Right atrium auricular region (tissue), 2 donors: ENCODE measurements at regions not wholly inside any gene's neighbourhood (a gene's known extent, or its start where the extent isn't known, plus 50 kb on each side); places are given as distances from the start of the nearest gene placed in this dataset.

Experiments
- DNase-seq: peaks from one replicate; pipeline ENCODE4 v3.0.0-alpha.2; 2019; ENCODE audit warnings: low spot score
- H3K27ac ChIP-seq, 2 donors: fragments of 200-600 bp; sonication (generic); 1 replicate in 1 of 2; 2 replicates in 1 of 2; pipeline ENCODE4 v1.5.1; 2016 to 2019
- H3K27me3 ChIP-seq, 2 donors: fragments of 200-600 bp; sonication (generic); one replicate each; pipeline versions ENCODE4 v1.5.1 to v1.6.0; 2017 to 2019
- H3K36me3 ChIP-seq: fragments of 200-600 bp; sonication (generic); one replicate; pipeline ENCODE4 v1.5.1; 2016
- H3K4me1 ChIP-seq, 2 donors: fragments of 200-600 bp; sonication (generic); one replicate each; pipeline versions ENCODE4 v1.5.1 to v1.6.0; 2017 to 2019
- H3K4me3 ChIP-seq, 2 donors: fragments of 200-600 bp; sonication (generic); 1 replicate in 1 of 2; 2 replicates in 1 of 2; pipeline ENCODE4 v1.5.1; 2017 to 2019; ENCODE audit warnings: mild to moderate bottlenecking in 1 of 2, moderate library complexity in 1 of 2
- H3K9me3 ChIP-seq, 2 donors: fragments of 200-600 bp; sonication (generic); one replicate each; pipeline ENCODE4 v1.5.1; 2019
- TF ChIP-seq, protein P1 (sequence below), 2 donors: fragments of 200-600 bp; sonication (generic); IDR thresholded peaks; one replicate each; pipeline ENCODE4 v1.5.1; 2019; ENCODE audit warnings: antibody characterized with exemption in 2 of 2

DNA sequence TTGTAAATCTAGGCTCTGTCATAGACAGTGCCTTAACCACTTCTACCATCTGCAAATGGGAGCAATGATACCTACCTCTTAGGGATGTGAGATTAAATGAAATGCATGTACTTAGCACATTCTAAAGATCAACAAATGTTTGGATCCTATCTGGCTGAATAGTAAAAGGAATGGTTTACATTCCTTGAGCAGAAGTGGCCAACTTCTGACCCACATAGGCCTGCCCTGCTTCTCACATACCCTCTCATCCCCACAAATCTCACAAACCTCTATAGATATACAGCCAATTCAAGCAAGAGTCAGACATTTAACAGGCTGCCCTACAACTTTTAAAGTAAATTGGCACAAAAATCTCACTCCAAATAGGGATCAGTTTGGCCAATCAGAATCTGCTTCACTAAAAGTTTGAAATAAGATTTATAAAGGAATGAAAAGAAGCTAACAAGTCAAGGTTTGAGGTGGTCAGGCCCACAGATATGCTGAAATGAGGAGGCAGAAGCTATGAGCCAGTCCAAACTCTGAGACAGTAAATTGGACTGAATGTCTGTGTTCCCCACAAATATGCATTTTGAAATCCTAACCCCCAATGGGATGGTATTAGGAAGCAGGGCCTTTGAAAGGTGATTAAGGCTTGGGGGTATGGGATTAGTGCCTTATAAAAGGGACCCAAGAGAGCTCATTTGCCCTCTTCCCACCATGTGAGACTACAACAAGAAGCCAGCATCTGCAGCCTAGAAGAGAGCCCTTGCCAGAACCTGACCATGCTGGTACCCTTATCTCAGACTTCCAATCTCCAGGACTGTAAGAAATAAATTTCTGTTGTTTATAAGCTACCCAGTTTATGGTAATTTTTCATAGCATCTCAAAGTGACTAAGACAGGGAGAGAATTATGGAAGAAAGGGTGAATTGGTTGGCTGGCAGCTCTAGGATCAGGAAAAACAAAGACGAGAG lies 227.8 kb upstream of the RBMS1 start:
- H3K27me3 ChIP-seq: no peaks in the 10 kb centered on the region
- H3K4me1 ChIP-seq: no peaks in the 10 kb centered on the region
- no peaks in the 10 kb centered on the region for H3K36me3 ChIP-seq
- no peak for DNase-seq
- TF ChIP-seq, protein P1, sequence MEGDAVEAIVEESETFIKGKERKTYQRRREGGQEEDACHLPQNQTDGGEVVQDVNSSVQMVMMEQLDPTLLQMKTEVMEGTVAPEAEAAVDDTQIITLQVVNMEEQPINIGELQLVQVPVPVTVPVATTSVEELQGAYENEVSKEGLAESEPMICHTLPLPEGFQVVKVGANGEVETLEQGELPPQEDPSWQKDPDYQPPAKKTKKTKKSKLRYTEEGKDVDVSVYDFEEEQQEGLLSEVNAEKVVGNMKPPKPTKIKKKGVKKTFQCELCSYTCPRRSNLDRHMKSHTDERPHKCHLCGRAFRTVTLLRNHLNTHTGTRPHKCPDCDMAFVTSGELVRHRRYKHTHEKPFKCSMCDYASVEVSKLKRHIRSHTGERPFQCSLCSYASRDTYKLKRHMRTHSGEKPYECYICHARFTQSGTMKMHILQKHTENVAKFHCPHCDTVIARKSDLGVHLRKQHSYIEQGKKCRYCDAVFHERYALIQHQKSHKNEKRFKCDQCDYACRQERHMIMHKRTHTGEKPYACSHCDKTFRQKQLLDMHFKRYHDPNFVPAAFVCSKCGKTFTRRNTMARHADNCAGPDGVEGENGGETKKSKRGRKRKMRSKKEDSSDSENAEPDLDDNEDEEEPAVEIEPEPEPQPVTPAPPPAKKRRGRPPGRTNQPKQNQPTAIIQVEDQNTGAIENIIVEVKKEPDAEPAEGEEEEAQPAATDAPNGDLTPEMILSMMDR (IDR thresholded peaks at IDR 0.05): no peak
- no peak overlapping the region for H3K27ac ChIP-seq
- H3K4me3 ChIP-seq: no peak overlapping the region
- peaks cover 0 to 6% of the 10 kb centered on the region in 2 donors for H3K9me3 ChIP-seq

- H3K36me3 ChIP-seq: no peaks in the 10 kb centered on the region
- H3K4me1 ChIP-seq: no peaks in the 10 kb centered on the region
- H3K27me3 ChIP-seq: no peaks in the 10 kb centered on the region
- peaks cover 0 to 6% of the 10 kb centered on the region in 2 donors for H3K9me3 ChIP-seq
- no peak overlapping the region for H3K27ac ChIP-seq
- DNase-seq: no peak
- H3K4me3 ChIP-seq: no peak overlapping the region
- TF ChIP-seq, protein P1 (IDR thresholded peaks at IDR 0.05): no peak
Measured at GRCh38 chr2:160726046-160726445, 232.4 kb upstream of the RBMS1 start.

DNA sequence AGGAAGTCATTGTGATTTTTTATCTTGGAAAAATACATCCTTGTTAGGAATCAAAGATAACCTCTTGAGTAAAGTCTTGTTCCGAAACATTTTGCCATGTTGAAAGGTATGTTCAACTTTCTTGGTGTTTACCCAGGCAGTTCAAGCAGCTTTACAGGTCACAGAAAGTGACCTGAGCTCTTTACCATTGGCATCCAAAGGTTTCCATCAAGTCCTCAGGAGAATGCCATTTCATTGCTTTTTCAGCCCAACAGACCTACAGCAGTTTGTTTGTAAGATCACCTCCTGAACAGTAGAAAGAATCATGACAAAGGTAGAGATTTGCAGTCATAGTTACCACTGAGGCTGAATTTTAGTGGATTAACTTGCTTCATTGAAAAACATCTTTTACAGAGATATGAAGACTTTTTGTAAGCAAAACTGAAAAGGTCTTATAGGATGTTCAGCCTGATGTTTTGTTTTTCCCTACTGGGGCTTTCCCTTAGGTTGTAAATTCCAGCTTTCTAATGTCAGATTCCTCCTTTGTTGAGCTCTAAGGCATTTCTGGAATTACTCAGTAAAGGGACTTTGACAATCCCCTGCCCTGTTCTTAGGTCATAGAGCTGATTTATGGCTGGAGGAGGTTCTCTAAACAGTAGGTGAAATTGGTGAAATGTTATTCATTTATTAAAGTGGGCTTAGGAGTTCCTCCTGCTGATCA lies 236.8 kb upstream of the RBMS1 start:
- TF ChIP-seq, protein P1 (IDR thresholded peaks at IDR 0.05): no peak
- Histone ChIP-seq H3K36me3 (no peaks in the 10 kb centered on the region), H3K9me3 (no peaks in the 10 kb centered on the region), H3K4me3 (no peak overlapping the region), H3K27ac (no peak overlapping the region), H3K27me3 (no peaks in the 10 kb centered on the region), H3K4me1 (no peaks in the 10 kb centered on the region)
- DNase-seq: no peak

- no peaks in the 10 kb centered on the region for H3K27me3 ChIP-seq
- H3K4me3 ChIP-seq: no peak overlapping the region
- H3K9me3 ChIP-seq: no peaks in the 10 kb centered on the region
- no peak for DNase-seq
- TF ChIP-seq, protein P1 (IDR thresholded peaks at IDR 0.05): no peak
- H3K4me1 ChIP-seq: no peaks in the 10 kb centered on the region
- no peaks in the 10 kb centered on the region for H3K36me3 ChIP-seq
- no peak overlapping the region for H3K27ac ChIP-seq
Measured at GRCh38 chr2:160731415-160731814, 237.8 kb upstream of the RBMS1 start.

- H3K4me1 ChIP-seq: no peaks in the 10 kb centered on the region
Measured at GRCh38 chr2:160731856-160732255, 238.2 kb upstream of the RBMS1 start.

More at GRCh38 chr2:160731856-160732255, 238.2 kb upstream of the RBMS1 start:
- Histone ChIP-seq H3K4me3 (no peak overlapping the region), H3K27me3 (no peaks in the 10 kb centered on the region), H3K9me3 (no peaks in the 10 kb centered on the region), H3K36me3 (no peaks in the 10 kb centered on the region), H3K27ac (no peak overlapping the region)
- no peak for DNase-seq
- TF ChIP-seq, protein P1 (IDR thresholded peaks at IDR 0.05): no peak
